HFF-Myc (cell line): ENCODE measurements at regions not wholly inside any gene's neighbourhood (a gene's known extent, or its start where the extent isn't known, plus 50 kb on each side); places are given as distances from the start of the nearest gene placed in this dataset.

Experiments
- DNase-seq: peaks from one replicate; pipeline ENCODE4 v3.0.0-alpha.2; 2011; ENCODE audit warnings: low read depth; ENCODE audit errors: extremely low read depth
- H3K4me3 ChIP-seq: replicated peaks from 2 replicates; pipeline ENCODE4 v1.5.1; 2011; ENCODE audit warnings: low read depth, mild to moderate bottlenecking, control low read depth, low read length
- TF ChIP-seq, protein P1 (sequence below): IDR thresholded peaks from 2 replicates; pipeline ENCODE4 v1.5.1; 2012; ENCODE audit warnings: mild to moderate bottlenecking, low read depth, low read length, control low read depth; ENCODE audit errors: missing control alignments

DNA sequence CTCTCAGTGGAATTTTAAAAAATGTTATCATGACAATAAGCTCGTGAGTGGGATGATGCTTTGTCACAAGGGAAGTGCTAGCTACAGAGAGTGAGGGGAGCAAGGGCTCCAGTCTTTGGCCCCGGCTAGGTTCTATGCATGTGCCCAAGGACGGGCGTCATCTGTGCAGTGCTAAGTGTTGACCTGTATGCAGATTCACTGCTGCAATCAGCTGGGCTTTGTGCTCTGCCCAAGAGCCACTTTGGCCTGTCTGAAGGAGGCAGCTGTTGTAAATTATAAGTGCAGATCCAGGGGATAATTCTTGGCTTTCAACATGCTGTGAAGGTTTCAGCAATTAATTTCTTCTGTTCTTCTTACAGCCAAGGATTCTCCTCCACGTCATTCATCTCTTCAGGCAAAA lies 268.6 kb downstream of the PSAT1 start:
- TF ChIP-seq, protein P1, sequence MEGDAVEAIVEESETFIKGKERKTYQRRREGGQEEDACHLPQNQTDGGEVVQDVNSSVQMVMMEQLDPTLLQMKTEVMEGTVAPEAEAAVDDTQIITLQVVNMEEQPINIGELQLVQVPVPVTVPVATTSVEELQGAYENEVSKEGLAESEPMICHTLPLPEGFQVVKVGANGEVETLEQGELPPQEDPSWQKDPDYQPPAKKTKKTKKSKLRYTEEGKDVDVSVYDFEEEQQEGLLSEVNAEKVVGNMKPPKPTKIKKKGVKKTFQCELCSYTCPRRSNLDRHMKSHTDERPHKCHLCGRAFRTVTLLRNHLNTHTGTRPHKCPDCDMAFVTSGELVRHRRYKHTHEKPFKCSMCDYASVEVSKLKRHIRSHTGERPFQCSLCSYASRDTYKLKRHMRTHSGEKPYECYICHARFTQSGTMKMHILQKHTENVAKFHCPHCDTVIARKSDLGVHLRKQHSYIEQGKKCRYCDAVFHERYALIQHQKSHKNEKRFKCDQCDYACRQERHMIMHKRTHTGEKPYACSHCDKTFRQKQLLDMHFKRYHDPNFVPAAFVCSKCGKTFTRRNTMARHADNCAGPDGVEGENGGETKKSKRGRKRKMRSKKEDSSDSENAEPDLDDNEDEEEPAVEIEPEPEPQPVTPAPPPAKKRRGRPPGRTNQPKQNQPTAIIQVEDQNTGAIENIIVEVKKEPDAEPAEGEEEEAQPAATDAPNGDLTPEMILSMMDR, result no peak
- H3K4me3 ChIP-seq, result no peak overlapping the region
- no peak for DNase-seq

DNA sequence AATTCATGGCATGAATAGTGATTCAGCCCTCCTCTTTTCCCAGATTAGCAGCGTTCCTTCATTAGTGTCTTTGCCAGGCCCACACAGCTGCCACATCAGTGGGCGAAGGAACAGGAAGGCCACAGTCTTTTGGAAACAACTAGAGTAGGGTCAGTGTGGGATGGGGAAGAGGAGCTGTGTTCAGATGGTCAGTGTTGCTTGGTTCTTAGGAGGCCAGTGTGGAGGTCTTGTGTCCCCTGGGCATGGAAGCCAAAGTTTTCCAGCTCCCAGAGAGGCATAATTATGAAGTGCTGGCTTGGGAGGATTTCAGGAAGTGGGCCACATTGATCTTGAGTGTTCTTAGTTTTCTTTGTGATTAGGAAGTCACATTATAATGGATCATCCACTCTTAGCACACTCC lies 269.6 kb downstream of the PSAT1 start:
- DNase-seq, result no peak
- TF ChIP-seq, protein P1, result no peak
- no peak overlapping the region for H3K4me3 ChIP-seq

DNA sequence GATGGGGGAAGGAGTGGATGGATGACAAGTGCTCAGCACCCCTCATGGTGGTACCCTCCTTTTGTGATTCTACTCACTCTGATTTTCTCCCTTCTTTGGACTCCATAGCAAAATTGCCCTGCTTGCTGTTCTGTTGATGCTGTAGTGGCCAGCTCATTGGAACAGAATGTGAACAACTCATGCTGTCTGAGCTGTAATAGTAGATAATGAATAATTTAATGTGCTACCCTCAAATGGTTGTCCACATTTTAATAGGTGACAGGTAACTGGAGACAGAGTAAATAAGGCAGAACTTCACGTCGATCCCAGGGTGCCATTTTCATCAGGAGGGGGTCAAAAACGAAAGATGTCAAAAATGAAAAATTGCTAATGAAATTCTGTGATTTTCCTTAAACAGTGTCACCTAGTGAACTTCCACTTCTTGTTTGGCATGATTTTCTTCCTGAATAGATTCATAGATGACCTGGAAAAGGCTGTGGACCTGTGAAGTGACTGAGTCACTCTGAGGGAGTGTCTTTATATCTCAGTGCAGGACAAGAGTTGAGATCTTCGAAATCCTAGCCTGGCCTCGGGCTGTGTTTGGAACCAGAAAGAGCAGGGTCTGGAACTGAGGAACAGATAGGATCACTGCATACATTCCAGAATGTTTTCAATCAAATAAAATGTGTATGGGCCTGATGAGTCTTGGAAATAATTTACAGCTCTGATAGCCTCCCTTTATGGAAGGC lies 270.2 kb downstream of the PSAT1 start:
- no peak overlapping the region for H3K4me3 ChIP-seq
- TF ChIP-seq, protein P1, result no peak
- DNase-seq, result no peak

DNA sequence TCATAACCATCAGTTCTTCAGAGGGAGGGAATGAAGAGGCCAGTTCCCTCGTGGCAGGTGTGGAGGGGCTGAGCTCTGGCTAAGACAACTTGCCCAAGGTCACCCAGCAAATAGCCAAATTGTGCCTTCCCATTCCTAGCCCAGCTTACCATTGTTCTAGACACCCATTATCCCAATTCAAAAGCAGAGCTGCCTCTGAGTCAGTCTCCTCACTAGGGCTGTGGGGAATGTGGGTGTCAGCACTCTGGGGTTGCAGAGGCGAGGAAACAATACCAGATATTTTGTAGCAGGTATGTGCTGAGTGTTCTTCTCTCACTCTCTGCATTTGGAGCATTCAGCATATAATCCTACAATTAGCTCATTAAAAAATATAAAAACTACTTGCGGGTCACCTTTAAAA lies 270.8 kb downstream of the PSAT1 start:
- H3K4me3 ChIP-seq, result no peak overlapping the region
- TF ChIP-seq, protein P1, result no peak
- no peak for DNase-seq

DNA sequence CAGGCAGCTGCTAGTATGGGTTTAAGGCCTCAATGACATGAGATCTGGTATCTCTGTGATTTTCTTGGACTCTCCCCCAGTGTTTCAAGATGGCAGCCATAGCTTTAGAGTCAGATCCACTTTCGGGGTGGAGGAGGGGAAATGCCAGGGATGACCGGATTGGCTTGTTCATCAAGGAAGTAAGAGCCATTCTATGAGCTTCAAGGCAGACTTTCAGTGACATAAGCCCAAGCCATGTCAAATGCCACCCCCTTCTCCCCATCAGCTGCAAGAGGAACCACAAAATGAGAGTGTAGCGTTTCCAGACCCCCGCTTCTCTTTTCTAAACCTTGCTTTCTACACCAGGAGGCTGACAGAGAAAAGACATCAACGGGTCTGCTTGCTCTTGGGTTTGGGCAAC lies 271.8 kb downstream of the PSAT1 start:
- DNase-seq, result no peak
- TF ChIP-seq, protein P1, result no peak
- H3K4me3 ChIP-seq, result no peak overlapping the region

DNA sequence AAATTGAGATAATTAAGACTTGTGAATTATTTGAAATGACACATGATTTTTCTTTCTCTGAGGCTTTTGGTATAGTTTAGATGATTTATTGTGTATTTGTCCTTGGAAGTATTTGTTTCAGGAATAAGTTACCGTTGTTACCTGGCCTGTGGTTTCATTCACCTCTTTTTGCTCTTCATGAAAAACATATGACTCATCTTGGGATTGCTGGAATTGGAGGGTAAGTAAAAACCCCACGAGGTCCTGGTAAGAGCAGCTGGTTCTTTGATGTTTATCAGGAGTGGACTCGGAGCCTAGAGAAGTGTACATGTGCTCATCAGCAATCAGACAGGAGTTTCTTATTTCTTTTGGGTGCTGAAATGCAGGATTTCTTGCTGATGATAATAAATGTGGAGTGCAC lies 275.3 kb downstream of the PSAT1 start:
- no peak for DNase-seq
- no peak overlapping the region for H3K4me3 ChIP-seq
- TF ChIP-seq, protein P1, result no peak

DNA sequence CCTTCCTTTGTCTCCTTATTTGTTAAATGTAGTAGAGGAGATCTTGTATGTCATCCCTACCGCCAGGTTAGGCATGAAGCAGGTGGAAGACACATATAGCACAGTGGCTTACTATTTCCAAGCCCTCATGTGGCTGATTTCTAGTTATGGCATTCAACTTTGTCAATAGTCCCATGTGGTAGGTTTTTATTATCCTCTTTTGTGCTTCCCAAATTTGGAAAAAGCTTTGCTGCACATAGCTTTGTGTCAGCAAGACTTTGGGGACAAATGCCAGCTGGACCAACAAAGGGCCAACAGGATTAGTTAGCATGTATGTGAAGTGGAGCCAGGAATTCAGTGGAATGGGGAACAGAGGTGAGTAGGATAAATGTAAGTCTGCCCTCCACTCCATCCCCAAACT lies 276.3 kb downstream of the PSAT1 start:
- TF ChIP-seq, protein P1, result no peak
- no peak for DNase-seq
- H3K4me3 ChIP-seq, result no peak overlapping the region
